PC-9 (cell line): ENCODE measurements at regions not wholly inside any gene's neighbourhood (a gene's known extent, or its start where the extent isn't known, plus 50 kb on each side); places are given as distances from the start of the nearest gene placed in this dataset.

Source experiments
- CTCF ChIP-seq: fragments of 200-600 bp; sonication (generic); conservative IDR thresholded peaks from 2 replicates; pipeline ENCODE4 v1.6.1; 2017; ENCODE audit warnings: mixed run types, antibody characterized with exemption, mild to moderate bottlenecking, moderate library complexity
- EZH2 ChIP-seq: fragments of 200-600 bp; sonication (generic); IDR thresholded peaks from 2 replicates; pipeline ENCODE4 v1.8.0; 2017; ENCODE audit warnings: antibody characterized with exemption, low read depth

GRCh38 chr4:53755656-53756055 lies 164.4 kb upstream of the LNX1 start:
- TF ChIP-seq CTCF (no peak), EZH2 (no peak)
